ENCODE measurements at regions not wholly inside any gene's neighbourhood (a gene's known extent, or its start where the extent isn't known, plus 50 kb on each side); places are given as distances from the start of the nearest gene placed in this dataset.

- TF ChIP-seq, protein P1, sequence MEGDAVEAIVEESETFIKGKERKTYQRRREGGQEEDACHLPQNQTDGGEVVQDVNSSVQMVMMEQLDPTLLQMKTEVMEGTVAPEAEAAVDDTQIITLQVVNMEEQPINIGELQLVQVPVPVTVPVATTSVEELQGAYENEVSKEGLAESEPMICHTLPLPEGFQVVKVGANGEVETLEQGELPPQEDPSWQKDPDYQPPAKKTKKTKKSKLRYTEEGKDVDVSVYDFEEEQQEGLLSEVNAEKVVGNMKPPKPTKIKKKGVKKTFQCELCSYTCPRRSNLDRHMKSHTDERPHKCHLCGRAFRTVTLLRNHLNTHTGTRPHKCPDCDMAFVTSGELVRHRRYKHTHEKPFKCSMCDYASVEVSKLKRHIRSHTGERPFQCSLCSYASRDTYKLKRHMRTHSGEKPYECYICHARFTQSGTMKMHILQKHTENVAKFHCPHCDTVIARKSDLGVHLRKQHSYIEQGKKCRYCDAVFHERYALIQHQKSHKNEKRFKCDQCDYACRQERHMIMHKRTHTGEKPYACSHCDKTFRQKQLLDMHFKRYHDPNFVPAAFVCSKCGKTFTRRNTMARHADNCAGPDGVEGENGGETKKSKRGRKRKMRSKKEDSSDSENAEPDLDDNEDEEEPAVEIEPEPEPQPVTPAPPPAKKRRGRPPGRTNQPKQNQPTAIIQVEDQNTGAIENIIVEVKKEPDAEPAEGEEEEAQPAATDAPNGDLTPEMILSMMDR (conservative IDR thresholded peaks at IDR 0.05): no peak
- DNase-seq: no peak
- no peaks in the 10 kb centered on the region for H3K9me3 Mint-ChIP-seq
- H2BK12ac ChIP-seq (ENCODE audit: insufficient read length, low read depth, low read length): no peak overlapping the region
- no peak overlapping the region for H2AK5ac ChIP-seq (ENCODE audit: insufficient read length, low read length)
- no peak overlapping the region for H3K4me2 ChIP-seq (ENCODE audit: insufficient read depth, insufficient read length, low read length)
- no peak overlapping the region for H4K91ac ChIP-seq (ENCODE audit: insufficient read length, low read depth, low read length)
- H3K79me1 ChIP-seq (ENCODE audit: insufficient read depth, low read depth, low read length, poor library complexity, severe bottlenecking): no peaks in the 10 kb centered on the region
- no peaks in the 10 kb centered on the region for H4K20me1 ChIP-seq (ENCODE audit: control insufficient read depth, insufficient read depth, insufficient read length)
- H4K8ac ChIP-seq (replicated peaks; ENCODE audit: insufficient read length, low read depth, low read length): no peak overlapping the region
- H3K4me3 Mint-ChIP-seq: no peak overlapping the region
- H2BK20ac ChIP-seq (ENCODE audit: low read depth, low read length, poor library complexity, severe bottlenecking): no peak overlapping the region
- no peak overlapping the region for H2BK5ac ChIP-seq (ENCODE audit: insufficient read length, low read length)
- no peak overlapping the region for H3K9ac ChIP-seq (ENCODE audit: extremely low read depth, insufficient read length, low read length)
- H3K4me1 Mint-ChIP-seq: no peaks in the 10 kb centered on the region
- no CpG with 5 or more reads among the region's 4 CpGs for WGBS (ENCODE audit: extremely low coverage, insufficient read length, low lambda C conversion rate)
- no peak overlapping the region for H2BK15ac ChIP-seq (ENCODE audit: low read depth, low read length)
- no peak overlapping the region for H2BK120ac ChIP-seq (ENCODE audit: low read depth, low read length, poor library complexity, severe bottlenecking)
- H3K23ac ChIP-seq (ENCODE audit: insufficient read length, low read depth, low read length): no peak overlapping the region
- H3K14ac ChIP-seq (ENCODE audit: insufficient read depth, low read length): no peak overlapping the region
- H3K27ac ChIP-seq (ENCODE audit: insufficient read length, low read depth, low read length): no peak overlapping the region
- H3K27me3 ChIP-seq (ENCODE audit: insufficient read depth, low read length): no peaks in the 10 kb centered on the region
- no peaks in the 10 kb centered on the region for H3K36me3 Mint-ChIP-seq (ENCODE audit: insufficient read depth in 1 of 3, low read depth in 3 of 3)
- no peak overlapping the region for H3K4ac ChIP-seq (ENCODE audit: low read depth, low read length)
- no peak overlapping the region for H3K27ac Mint-ChIP-seq
- H3K27me3 Mint-ChIP-seq (ENCODE audit: low read depth): no peaks in the 10 kb centered on the region
- H3K56ac ChIP-seq (ENCODE audit: insufficient read length, low read depth, low read length): no peak overlapping the region
- no peaks in the 10 kb centered on the region for H3K23me2 ChIP-seq (ENCODE audit: insufficient read length, low read depth, low read length, poor library complexity, severe bottlenecking)
- H3K18ac ChIP-seq (ENCODE audit: insufficient read length, low read depth, low read length): no peak overlapping the region
- H2AFZ ChIP-seq (ENCODE audit: low read length): no peak overlapping the region
- H3K9me3 ChIP-seq (ENCODE audit: control insufficient read depth, low read depth, low read length): no peaks in the 10 kb centered on the region
- no peak overlapping the region for H4K5ac ChIP-seq (ENCODE audit: insufficient read length, low read depth, low read length)
- no peak overlapping the region for H3T11ph ChIP-seq (ENCODE audit: low read length)
- no peaks in the 10 kb centered on the region for H3K4me1 ChIP-seq (ENCODE audit: insufficient read depth, low read length)
- H3K79me2 ChIP-seq (ENCODE audit: insufficient read depth, low read length): no peaks in the 10 kb centered on the region
Measured at GRCh38 chr3:73273341-73273740, 211.9 kb downstream of the EBLN2 start.
